ENCODE measurements at regions not wholly inside any gene's neighbourhood (a gene's known extent, or its start where the extent isn't known, plus 50 kb on each side); places are given as distances from the start of the nearest gene placed in this dataset.

DNA sequence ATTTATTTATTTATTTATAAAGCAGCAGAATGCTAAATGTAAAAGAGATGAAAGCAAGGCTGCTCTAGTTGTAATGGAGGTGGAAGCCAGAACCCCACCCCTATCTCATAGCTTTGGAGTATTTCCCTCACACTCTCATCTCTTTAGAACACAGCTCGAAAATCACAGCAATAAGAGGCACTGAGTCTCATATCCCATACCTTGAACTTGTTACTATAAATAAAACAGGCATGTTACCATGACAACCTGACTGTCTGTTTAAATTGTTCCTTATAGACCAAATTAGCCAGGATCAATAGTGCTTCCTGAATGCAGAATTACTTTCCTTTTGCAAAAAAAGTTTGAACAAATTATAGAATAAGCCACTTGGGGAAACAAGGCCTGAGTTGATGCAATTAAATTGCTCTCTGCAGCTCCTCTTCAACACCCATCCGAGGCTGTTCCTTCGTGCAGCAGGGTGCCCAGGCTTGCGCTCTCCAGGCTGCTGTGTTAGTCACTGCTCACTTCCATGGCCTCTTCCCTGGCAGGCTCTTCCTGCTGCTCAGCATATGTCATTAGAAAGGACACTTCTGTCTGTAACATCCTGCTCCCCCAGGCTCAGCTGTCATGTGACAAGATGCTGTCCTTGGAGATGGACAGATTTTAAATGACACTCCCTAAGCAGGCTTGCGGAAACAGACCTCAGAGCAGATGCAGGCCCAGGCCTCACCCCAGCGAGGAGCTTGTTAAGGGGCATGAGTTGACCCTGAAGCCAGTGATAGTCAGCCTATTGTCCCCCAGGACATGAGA lies 120.2 kb downstream of the CARTPT start:
- no peaks in the 10 kb centered on the region for H3K9me3 ChIP-seq
- intact Hi-C loops (cut with DNase I): no loop called here
- TF ChIP-seq EP300 (IDR thresholded peaks at IDR 0.05) (no peak), POLR2A (IDR thresholded peaks at IDR 0.05; ENCODE audit: low read depth) (no peak), POLR2AphosphoS5 (IDR thresholded peaks at IDR 0.05) (no peak)
- TF ChIP-seq, protein P1, sequence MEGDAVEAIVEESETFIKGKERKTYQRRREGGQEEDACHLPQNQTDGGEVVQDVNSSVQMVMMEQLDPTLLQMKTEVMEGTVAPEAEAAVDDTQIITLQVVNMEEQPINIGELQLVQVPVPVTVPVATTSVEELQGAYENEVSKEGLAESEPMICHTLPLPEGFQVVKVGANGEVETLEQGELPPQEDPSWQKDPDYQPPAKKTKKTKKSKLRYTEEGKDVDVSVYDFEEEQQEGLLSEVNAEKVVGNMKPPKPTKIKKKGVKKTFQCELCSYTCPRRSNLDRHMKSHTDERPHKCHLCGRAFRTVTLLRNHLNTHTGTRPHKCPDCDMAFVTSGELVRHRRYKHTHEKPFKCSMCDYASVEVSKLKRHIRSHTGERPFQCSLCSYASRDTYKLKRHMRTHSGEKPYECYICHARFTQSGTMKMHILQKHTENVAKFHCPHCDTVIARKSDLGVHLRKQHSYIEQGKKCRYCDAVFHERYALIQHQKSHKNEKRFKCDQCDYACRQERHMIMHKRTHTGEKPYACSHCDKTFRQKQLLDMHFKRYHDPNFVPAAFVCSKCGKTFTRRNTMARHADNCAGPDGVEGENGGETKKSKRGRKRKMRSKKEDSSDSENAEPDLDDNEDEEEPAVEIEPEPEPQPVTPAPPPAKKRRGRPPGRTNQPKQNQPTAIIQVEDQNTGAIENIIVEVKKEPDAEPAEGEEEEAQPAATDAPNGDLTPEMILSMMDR (IDR thresholded peaks at IDR 0.05): no peak
- no peak overlapping the region for H3K27ac ChIP-seq (replicated peaks in 1 of 4)
- H3K4me3 ChIP-seq: no peak overlapping the region
- H3K4me1 ChIP-seq: peaks cover 0 to 17% (median 8%) of the 10 kb centered on the region in 4 donors
- WGBS: 78% methylated on average over 6 of the region's 6 CpGs
- H3K27me3 ChIP-seq: no peaks in the 10 kb centered on the region
- no peak for DNase-seq (ENCODE audit: extremely low spot score)
- no peaks in the 10 kb centered on the region for H3K36me3 ChIP-seq

DNA sequence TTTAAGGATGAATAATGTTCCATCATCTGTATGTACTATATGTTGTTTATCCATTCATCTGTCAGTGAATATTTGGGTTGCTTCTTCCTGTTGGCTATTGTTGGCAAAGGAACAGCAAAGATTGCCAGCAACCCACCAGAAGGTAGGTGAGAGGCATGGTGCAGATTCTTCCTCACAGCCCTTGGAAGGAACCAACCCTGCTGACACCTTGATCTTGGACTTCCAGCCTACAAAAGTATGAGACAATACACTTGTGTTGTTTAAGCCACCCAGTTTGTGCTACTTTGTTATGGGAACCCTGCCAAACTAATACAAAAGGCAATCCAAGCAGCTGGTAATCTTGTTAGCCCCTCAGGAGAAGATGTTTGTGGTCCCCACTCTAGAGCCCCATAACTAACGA lies 122.0 kb downstream of the CARTPT start:
- H3K27me3 ChIP-seq: no peaks in the 10 kb centered on the region
- TF ChIP-seq EP300 (IDR thresholded peaks at IDR 0.05): no peak
- TF ChIP-seq, protein P1 (IDR thresholded peaks at IDR 0.05): no peak
- no peak for TF ChIP-seq POLR2A (IDR thresholded peaks at IDR 0.05; ENCODE audit: low read depth)
- no peak for TF ChIP-seq POLR2AphosphoS5 (IDR thresholded peaks at IDR 0.05)
- H3K9me3 ChIP-seq: no peaks in the 10 kb centered on the region
- no peak overlapping the region for H3K4me3 ChIP-seq
- H3K36me3 ChIP-seq: no peaks in the 10 kb centered on the region
- WGBS: 91% methylated on average over 1 of the region's 1 CpG
- intact Hi-C loops (cut with DNase I): no loop called here
- H3K4me1 ChIP-seq: peaks cover 0 to 10% (median 4%) of the 10 kb centered on the region in 4 donors
- no peak overlapping the region for H3K27ac ChIP-seq (replicated peaks in 1 of 4)
- DNase-seq (ENCODE audit: extremely low spot score): no peak

DNA sequence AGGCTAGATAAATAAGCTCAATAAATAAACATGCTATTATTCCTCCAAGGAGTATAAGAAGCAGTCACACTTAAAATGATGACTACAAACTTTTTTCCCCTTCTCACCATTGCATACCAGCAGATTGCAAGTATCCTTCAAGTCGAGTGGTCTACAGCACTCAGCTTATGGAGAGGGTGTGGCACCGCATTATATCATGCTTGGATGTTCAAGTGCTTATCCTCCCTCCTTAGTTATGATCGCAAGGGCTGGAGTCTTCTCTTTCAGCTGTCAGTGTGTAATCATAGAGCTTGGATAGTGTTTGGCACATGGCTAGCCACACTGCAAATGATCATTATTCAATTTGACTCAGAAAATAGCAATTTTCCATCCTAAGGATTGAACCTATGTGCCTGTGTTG lies 124.0 kb downstream of the CARTPT start:
- no peak for TF ChIP-seq EP300 (IDR thresholded peaks at IDR 0.05)
- TF ChIP-seq POLR2A (IDR thresholded peaks at IDR 0.05; ENCODE audit: low read depth): no peak
- 88% methylated on average over 3 of the region's 3 CpGs for WGBS
- no peak for DNase-seq (ENCODE audit: extremely low spot score)
- H3K36me3 ChIP-seq: no peaks in the 10 kb centered on the region
- no peak overlapping the region for H3K27ac ChIP-seq (replicated peaks in 1 of 4)
- H3K9me3 ChIP-seq: no peaks in the 10 kb centered on the region
- no peaks in the 10 kb centered on the region for H3K4me1 ChIP-seq
- intact Hi-C loops (cut with DNase I): no loop called here
- H3K27me3 ChIP-seq: no peaks in the 10 kb centered on the region
- no peak overlapping the region for H3K4me3 ChIP-seq

DNA sequence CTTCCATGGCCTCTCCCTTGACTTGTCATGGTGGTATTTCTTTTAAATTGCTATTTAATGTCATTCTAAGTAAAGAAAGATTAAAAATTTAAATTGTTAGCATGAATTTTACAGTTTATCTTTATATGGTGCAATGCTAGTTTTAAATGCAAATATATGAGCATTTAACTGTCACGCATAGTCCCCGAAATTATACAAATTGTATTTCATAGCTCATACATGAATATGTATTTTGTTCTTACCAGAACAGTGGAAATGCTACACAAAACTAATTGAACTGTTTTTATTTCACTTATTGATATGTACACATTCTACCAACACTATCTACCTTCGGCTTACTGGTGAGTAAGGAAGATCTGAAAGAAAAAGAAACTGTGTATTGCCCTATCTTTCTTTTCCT lies 125.8 kb downstream of the CARTPT start:
- TF ChIP-seq POLR2A (IDR thresholded peaks at IDR 0.05; ENCODE audit: low read depth): no peak
- no peak for TF ChIP-seq EP300 (IDR thresholded peaks at IDR 0.05)
- TF ChIP-seq, protein P1 (IDR thresholded peaks at IDR 0.05): no peak
- TF ChIP-seq POLR2AphosphoS5 (IDR thresholded peaks at IDR 0.05): no peak

DNA sequence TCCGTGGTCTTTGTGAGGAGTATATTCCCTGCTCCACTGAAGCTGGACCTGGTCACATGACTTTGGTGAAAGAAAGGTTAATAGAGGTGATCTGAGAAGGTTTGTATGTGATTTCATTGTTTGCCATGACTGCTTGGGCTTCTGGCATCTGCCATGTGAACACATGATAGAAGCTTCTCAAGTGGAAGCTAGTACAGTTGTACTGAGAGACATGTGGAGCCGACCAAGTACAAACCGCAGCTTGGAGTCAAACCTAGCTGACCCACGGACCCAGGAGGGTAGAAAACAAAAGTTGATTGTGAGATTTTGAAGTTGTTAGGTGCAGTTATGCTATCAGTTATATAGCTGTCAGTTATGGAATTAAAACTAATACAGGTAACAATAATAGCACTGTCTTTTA lies 140.4 kb downstream of the CARTPT start:
- peaks cover 0 to 13% (median 10%) of the 10 kb centered on the region in 4 donors for H3K4me1 ChIP-seq
- DNase-seq (ENCODE audit: extremely low spot score): no peak
- intact Hi-C loops (cut with DNase I): no loop called here
- no peak overlapping the region for H3K27ac ChIP-seq (replicated peaks in 1 of 4)
- H3K27me3 ChIP-seq: no peaks in the 10 kb centered on the region
- no peaks in the 10 kb centered on the region for H3K36me3 ChIP-seq
- WGBS: 84% methylated on average over 4 of the region's 4 CpGs
- TF ChIP-seq POLR2AphosphoS5 (IDR thresholded peaks at IDR 0.05): no peak
- TF ChIP-seq, protein P1 (IDR thresholded peaks at IDR 0.05): no peak
- no peak for TF ChIP-seq EP300 (IDR thresholded peaks at IDR 0.05)
- TF ChIP-seq POLR2A (IDR thresholded peaks at IDR 0.05; ENCODE audit: low read depth): no peak
- no peak overlapping the region for H3K4me3 ChIP-seq
- H3K9me3 ChIP-seq: peaks cover 0 to 24% (median 15%) of the 10 kb centered on the region in 4 donors

More for the DNA sequence above, 125.8 kb downstream of the CARTPT start:
- DNase-seq (ENCODE audit: extremely low spot score): no peak
- intact Hi-C loops (cut with DNase I): no loop called here
- H3K4me3 ChIP-seq: no peak overlapping the region
- no peaks in the 10 kb centered on the region for H3K36me3 ChIP-seq
- WGBS: 86% methylated on average over 3 of the region's 3 CpGs
- H3K27ac ChIP-seq (replicated peaks in 1 of 4): no peak overlapping the region
- H3K27me3 ChIP-seq: no peaks in the 10 kb centered on the region
- no peaks in the 10 kb centered on the region for H3K9me3 ChIP-seq
- H3K4me1 ChIP-seq: no peaks in the 10 kb centered on the region

Data from esophagus muscularis mucosa (tissue), 4 donors.